ENCODE measurements at regions not wholly inside any gene's neighbourhood (a gene's known extent, or its start where the extent isn't known, plus 50 kb on each side); places are given as distances from the start of the nearest gene placed in this dataset.
"Not testable (repeated sequence)": the region's sequence is repeated elsewhere in the genome, so short reads cannot be mapped to it uniquely, and the experiment has no call there.

DNA sequence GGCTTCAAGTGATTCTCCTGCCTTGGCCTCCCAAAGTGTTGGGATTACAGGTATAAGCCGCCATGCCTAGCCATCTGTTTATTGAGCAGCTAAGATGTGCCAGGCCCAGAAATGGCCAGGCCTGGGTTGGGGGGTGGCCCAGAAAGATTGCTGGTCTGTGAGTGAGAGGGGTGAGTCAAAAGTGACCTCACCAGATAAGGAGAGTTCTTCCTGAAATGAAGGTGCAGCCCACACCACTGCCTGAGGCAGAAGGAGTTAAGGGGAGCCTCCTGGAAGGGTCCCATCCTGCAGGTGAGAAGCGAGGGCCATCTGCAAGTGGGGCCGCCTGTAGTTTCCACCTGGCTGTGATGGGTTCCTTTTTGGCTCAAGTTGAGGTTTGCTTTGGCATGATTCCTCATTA is 96.9 kb upstream of the KLF4 start:
- peak; percentile 44 for DNase-seq (ENCODE audit: low read depth)

DNA sequence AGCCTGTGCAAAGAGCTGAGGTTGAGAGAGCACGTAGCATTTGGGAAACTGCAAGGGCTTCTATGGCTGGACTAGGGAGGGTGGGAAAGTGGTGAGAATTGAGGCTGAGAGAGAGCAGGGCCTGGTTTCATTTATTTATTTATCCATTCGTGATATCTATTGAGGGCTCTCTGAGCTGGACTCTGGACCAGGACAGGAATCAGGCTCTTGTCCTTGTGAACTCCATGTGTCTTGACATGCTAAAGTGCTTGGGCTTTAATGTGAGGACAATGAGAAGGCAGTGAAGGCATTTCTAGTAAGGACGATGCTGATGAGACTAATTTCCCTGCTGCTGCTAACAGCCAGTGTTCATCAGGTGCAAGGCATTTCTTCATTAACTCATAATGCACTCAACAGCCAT is 95.9 kb upstream of the KLF4 start:
- no peak for DNase-seq (ENCODE audit: low read depth)

GRCh38 chr9:107584944-107585343 is 95.4 kb upstream of the KLF4 start:
- DNase-seq (ENCODE audit: low read depth) = no peak

- peak; percentile 58 for DNase-seq (ENCODE audit: low read depth)
Measured at GRCh38 chr9:107584186-107584585, 94.6 kb upstream of the KLF4 start.

DNA sequence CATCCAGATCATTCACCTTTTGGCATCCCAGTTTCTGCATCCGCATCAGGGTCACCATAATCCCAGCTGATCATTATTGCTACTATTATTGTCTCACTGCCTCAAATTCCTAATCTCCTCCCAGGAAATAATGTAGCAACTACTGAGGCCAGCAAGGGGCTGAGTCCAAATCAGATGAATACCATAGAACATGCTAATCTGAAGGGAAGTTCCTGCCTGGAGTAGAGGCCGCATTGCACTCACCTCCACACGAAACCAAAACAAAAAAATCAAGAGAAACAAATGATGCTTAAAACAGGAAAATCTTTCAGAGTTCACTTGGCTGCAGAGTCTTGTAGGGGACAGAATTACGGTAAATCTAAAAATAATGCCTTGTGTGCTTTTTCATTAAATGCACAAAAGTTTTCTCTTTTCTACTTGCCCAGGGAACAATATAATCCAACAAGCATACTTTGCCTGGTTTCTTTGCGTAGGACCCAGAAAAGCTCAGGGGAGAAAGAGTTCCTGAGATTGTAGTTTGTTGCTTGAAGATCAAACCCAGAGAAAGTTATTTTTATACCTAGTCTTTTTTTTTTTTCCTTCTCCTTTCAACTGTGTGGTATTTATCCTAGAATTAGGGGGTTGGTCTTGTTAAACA is 87.7 kb upstream of the KLF4 start:
- no peak for DNase-seq (ENCODE audit: low read depth)

- DNase-seq (ENCODE audit: low read depth) = peak; percentile 18
Measured at GRCh38 chr9:107571148-107571547, 81.6 kb upstream of the KLF4 start.

- DNase-seq (ENCODE audit: low read depth) = peak; percentile 48
Measured at GRCh38 chr9:107569174-107569573, 79.6 kb upstream of the KLF4 start.

DNA sequence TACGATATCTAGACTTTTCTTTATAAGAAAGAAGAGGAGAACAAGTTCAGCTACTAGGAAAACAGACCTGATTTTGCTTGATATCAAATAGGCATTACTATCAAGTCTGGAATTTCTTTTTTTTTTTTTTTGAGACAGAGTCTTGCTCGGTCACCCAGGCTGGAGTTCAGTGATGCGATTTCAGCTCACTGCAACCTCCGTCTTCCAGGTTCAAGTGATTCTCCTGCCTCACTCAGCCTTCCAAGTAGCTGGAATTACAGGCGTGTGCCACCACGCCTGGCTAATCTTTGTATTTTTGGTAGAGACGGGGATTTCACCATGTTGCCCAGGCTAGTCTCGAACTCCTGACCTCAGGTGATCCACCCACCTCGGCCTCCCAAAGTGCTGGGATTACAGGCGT is 78.8 kb upstream of the KLF4 start:
- not testable (repeated sequence) for DNase-seq (ENCODE audit: low read depth)

DNA sequence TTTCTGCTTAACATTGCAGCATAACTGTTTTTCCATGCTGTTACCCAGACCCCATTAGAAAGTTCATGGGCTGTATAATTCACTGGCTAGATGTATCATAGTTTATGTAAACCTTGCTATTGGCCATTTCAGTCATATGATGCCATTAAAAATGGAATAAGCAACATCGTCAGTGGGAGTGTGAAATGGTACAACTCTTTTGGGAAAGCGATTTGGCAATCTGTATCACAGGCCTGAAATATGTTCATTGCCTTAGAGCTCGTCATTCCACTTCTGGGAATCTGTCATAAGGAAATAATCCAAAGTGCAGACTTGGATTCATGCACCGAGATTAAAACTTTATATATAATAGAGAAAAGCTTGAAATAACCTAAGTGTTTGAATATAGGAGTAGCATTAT is 77.9 kb upstream of the KLF4 start:
- DNase-seq (ENCODE audit: low read depth) = no peak

DNA sequence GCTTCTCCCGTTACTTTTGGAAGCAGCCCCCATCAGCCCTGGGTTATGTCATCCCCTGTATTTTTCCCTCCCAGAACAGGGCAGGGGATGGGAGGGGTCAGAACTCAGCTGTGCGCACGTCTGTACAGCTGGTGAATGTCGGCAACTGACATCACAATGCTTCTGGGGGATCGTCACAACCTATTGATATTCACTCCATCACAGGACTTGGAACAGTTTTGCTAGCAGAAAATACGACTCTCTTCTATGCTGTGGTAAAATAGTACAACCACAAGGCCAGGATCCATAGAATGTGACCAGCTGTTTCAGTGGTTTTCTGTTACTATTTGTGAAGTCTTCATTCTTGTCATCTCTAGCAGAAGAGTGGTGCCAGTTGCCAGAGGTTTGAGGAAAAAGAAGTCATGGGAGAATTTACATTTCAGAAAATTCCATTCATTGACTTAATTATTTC is 77.1 kb upstream of the KLF4 start:
- DNase-seq (ENCODE audit: low read depth) = no peak

- peak; percentile 23 for DNase-seq (ENCODE audit: low read depth)
Measured at GRCh38 chr9:107562798-107563197, 73.2 kb upstream of the KLF4 start.

- peak; percentile 43 for DNase-seq (ENCODE audit: low read depth)
Measured at GRCh38 chr9:107559494-107560086, 70.0 kb upstream of the KLF4 start.

DNA sequence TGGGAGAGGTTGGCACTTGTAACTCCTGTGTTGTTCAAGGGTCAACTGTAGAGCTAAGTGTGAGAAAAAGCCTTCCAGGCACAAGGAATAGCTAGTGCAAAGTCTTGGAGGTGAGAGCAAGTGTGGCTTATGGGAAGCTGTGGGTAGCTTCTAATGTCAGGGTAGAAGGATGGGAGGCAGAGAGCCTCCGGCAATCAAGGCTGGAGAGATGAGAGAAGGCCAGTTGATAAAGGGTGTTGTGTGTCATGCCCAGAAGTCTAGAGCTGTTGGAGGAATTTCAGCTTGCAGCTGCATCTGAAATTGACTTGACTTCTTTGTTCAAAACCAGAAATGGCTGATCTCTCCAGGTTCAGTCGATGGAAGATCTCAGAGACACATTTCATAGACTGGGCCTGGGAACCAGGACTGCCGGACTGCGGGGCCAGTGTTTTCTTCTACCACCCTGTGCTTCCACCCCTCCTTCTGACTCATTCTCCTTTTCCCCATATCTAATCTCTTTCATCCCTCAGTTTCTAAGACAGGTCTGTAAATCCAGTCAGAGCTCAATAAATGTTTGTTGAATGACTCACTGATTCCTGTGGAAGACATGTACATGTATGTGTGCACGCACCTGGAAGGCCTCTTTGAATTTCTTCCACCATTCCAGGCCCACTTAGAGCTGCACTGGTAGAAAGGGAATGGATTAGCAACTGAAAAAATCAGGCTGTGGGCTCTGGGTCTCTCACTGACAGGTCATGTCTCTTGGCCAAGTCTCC is 67.8 kb upstream of the KLF4 start:
- peak; percentile 83 for DNase-seq (ENCODE audit: low read depth)

- DNase-seq (ENCODE audit: low read depth) = no peak
Measured at GRCh38 chr9:107554636-107555035, 65.1 kb upstream of the KLF4 start.

- peak; percentile 85 for DNase-seq (ENCODE audit: low read depth)
Measured at GRCh38 chr9:107548298-107549142, 59.0 kb upstream of the KLF4 start.

DNA sequence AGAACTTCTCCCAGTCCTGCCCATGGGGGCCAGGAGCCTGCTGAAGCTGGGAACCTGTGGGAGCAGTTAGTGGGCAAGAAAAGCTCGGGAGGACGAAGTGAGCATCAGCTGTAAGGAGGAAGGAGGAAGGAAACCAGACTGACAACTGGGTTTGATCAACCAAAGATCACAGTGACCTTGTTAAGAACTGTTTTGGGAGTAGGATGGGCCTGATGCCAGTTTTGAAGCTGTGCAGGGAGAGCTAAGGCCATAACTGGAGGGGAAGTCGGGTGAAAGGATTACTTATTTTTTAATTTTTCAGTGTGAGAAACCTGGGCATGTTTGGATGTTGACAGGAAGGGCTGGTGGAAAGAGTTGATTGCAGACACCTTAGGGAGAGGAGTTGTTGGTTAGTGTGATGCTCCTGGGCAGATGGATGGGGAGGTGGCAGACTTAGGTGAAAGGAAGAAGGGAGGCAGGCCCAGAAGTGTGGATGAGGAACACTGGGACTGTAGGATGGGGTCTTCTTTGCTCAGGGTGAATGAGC is 58.3 kb upstream of the KLF4 start:
- no peak for DNase-seq (ENCODE audit: low read depth)

DNA sequence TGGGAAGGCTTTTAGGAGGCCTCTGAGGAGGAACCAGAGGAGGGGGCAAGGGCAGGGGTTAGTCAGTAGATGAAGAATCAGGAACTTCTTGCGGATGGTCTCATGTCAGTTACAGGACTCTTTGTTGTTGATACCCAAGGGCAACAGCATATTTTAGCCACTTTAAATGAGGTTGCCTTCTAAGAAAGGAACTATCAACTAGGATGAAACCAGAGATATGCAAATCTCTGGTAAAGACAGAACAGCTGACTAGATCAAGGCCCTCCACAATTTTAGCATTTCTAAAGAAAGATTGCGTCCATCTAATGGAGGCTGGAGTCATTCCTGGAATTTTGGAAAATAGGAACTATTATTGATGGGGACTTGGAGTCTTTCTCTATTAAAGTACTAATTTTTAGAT is 57.7 kb upstream of the KLF4 start:
- DNase-seq (ENCODE audit: low read depth) = no peak

DNA sequence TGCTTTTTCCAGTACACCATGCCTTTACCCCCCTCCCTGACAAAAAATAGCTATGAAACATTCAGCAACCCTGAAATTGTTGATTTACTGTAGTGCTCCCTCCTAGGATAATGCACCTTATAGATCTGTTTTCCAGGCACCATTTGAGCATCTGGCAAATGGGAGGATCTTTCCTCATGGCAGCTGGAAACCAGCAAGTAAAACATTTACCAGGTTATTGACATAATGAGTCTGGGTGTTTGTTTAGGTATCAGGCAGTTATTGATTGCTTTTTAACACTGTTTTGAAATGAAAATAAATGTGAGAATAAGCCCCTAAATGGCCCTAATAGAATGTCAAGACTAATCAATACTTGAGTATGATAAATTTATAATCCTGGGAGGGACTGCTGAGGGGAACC is 57.3 kb upstream of the KLF4 start:
- no peak for DNase-seq (ENCODE audit: low read depth)

GRCh38 chr9:107545036-107545435 is 55.5 kb upstream of the KLF4 start:
- DNase-seq (ENCODE audit: low read depth) = no peak

GRCh38 chr9:107542411-107543157 is 53.0 kb upstream of the KLF4 start:
- DNase-seq (ENCODE audit: low read depth) = no peak

- DNase-seq (ENCODE audit: low read depth) = no peak
Measured at GRCh38 chr9:107541523-107541922, 52.0 kb upstream of the KLF4 start.
